ENCODE measurements at regions not wholly inside any gene's neighbourhood (a gene's known extent, or its start where the extent isn't known, plus 50 kb on each side); places are given as distances from the start of the nearest gene placed in this dataset.
"Not testable (repeated sequence)": the region's sequence is repeated elsewhere in the genome, so short reads cannot be mapped to it uniquely, and the experiment has no call there.

GRCh38 chr2:131614539-131614938 is 86.9 kb downstream of the CCDC74A start:
- not testable (repeated sequence) for H3K4me1 ChIP-seq (ENCODE audit: insufficient read depth, low read length); H3K36me3 ChIP-seq (ENCODE audit: insufficient read depth, low read length); H4K20me1 ChIP-seq (ENCODE audit: insufficient read depth, low read length); H3K4me3 ChIP-seq (ENCODE audit: low read depth in 1 of 2, low read length in 2 of 2); ATAC-seq (ENCODE audit: insufficient read depth, low read depth); DNase-seq; H3K4me2 ChIP-seq (ENCODE audit: insufficient read depth, low read length); H3K9me3 ChIP-seq (ENCODE audit: insufficient read depth, low read length, severe bottlenecking); H3K27me3 ChIP-seq (ENCODE audit: insufficient read depth, low read length, poor library complexity); H3K9ac ChIP-seq (ENCODE audit: low read depth, low read length); H2AFZ ChIP-seq (ENCODE audit: low read depth, low read length); H3K79me2 ChIP-seq (ENCODE audit: insufficient read depth, low read length); H3K27ac ChIP-seq (ENCODE audit: low read length)

GRCh38 chr2:131618320-131618719 is 90.6 kb downstream of the CCDC74A start:
- not testable (repeated sequence) for H3K36me3 ChIP-seq (ENCODE audit: insufficient read depth, low read length); H3K4me2 ChIP-seq (ENCODE audit: insufficient read depth, low read length); ATAC-seq (ENCODE audit: insufficient read depth, low read depth); H3K27ac ChIP-seq (ENCODE audit: low read length); H2AFZ ChIP-seq (ENCODE audit: low read depth, low read length); H3K79me2 ChIP-seq (ENCODE audit: insufficient read depth, low read length); H3K9me3 ChIP-seq (ENCODE audit: insufficient read depth, low read length, severe bottlenecking); DNase-seq; H4K20me1 ChIP-seq (ENCODE audit: insufficient read depth, low read length); H3K4me1 ChIP-seq (ENCODE audit: insufficient read depth, low read length); H3K9ac ChIP-seq (ENCODE audit: low read depth, low read length); H3K4me3 ChIP-seq (ENCODE audit: low read depth in 1 of 2, low read length in 2 of 2); H3K27me3 ChIP-seq (ENCODE audit: insufficient read depth, low read length, poor library complexity)

DNA sequence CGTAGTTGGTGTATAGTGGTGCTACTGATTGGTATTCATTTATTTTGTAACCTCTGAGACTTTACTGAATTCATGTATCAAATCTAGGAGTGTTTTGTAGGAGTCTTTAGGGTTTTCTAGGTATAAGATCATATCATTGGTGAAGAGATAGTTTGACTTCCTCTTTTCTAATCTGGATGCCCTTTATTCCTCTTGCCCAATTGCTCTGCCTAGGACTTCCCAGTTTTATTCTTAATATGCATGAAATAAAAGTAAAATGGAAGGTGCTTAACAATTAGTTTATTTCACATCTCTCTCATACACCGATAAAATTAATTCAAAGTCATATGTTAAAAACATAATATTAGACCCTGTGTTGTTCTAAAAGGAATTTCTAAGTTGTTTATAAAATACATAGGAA is 95.2 kb downstream of the CCDC74A start:
- H2AFZ ChIP-seq (ENCODE audit: low read depth, low read length); H3K36me3 ChIP-seq (ENCODE audit: insufficient read depth, low read length); H3K27me3 ChIP-seq (ENCODE audit: insufficient read depth, low read length, poor library complexity); H3K27ac ChIP-seq (ENCODE audit: low read length); H3K4me3 ChIP-seq (ENCODE audit: low read depth in 1 of 2, low read length in 2 of 2); H4K20me1 ChIP-seq (ENCODE audit: insufficient read depth, low read length); ATAC-seq (ENCODE audit: insufficient read depth, low read depth); DNase-seq; H3K4me2 ChIP-seq (ENCODE audit: insufficient read depth, low read length); H3K4me1 ChIP-seq (ENCODE audit: insufficient read depth, low read length); H3K79me2 ChIP-seq (ENCODE audit: insufficient read depth, low read length); H3K9ac ChIP-seq (ENCODE audit: low read depth, low read length); H3K9me3 ChIP-seq (ENCODE audit: insufficient read depth, low read length, severe bottlenecking): not testable (repeated sequence)

DNA sequence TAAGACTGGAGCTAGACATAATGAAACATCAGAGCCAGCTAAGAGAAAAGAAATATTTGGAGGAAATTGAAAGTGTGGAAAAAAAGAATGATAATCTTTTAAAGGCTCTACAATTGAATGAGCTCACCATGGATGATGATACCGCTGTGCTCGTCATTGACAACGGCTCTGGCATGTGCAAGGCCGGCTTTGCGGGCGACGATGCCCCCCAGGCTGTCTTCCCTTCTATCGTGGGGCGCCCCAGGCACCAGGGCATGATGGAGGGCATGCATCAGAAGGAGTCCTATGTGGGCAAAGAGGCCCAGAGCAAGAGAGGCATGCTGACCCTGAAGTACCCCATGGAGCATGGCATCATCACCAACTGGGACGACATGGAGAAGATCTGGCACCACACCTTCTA is 98.3 kb downstream of the CCDC74A start:
- ATAC-seq (ENCODE audit: insufficient read depth, low read depth): not testable (repeated sequence)

GRCh38 chr2:131626565-131626964 is 98.9 kb downstream of the CCDC74A start:
- H3K4me2 ChIP-seq (ENCODE audit: insufficient read depth, low read length); H4K20me1 ChIP-seq (ENCODE audit: insufficient read depth, low read length); ATAC-seq (ENCODE audit: insufficient read depth, low read depth); H3K4me3 ChIP-seq (ENCODE audit: low read depth in 1 of 2, low read length in 2 of 2); H3K27ac ChIP-seq (ENCODE audit: low read length); H3K9me3 ChIP-seq (ENCODE audit: insufficient read depth, low read length, severe bottlenecking); H3K36me3 ChIP-seq (ENCODE audit: insufficient read depth, low read length); H2AFZ ChIP-seq (ENCODE audit: low read depth, low read length); DNase-seq; H3K79me2 ChIP-seq (ENCODE audit: insufficient read depth, low read length); H3K27me3 ChIP-seq (ENCODE audit: insufficient read depth, low read length, poor library complexity); H3K4me1 ChIP-seq (ENCODE audit: insufficient read depth, low read length); H3K9ac ChIP-seq (ENCODE audit: low read depth, low read length): not testable (repeated sequence)

More for the DNA sequence above, 98.3 kb downstream of the CCDC74A start:
- H3K27ac ChIP-seq (ENCODE audit: low read length); H3K9ac ChIP-seq (ENCODE audit: low read depth, low read length); H3K36me3 ChIP-seq (ENCODE audit: insufficient read depth, low read length); H3K4me3 ChIP-seq (ENCODE audit: low read depth in 1 of 2, low read length in 2 of 2); H3K27me3 ChIP-seq (ENCODE audit: insufficient read depth, low read length, poor library complexity); DNase-seq; H2AFZ ChIP-seq (ENCODE audit: low read depth, low read length); H3K9me3 ChIP-seq (ENCODE audit: insufficient read depth, low read length, severe bottlenecking); H3K4me1 ChIP-seq (ENCODE audit: insufficient read depth, low read length); H3K4me2 ChIP-seq (ENCODE audit: insufficient read depth, low read length); H3K79me2 ChIP-seq (ENCODE audit: insufficient read depth, low read length); H4K20me1 ChIP-seq (ENCODE audit: insufficient read depth, low read length): not testable (repeated sequence)

GRCh38 chr2:131627777-131628176 is 100.1 kb downstream of the CCDC74A start:
- H3K9ac ChIP-seq (ENCODE audit: low read depth, low read length); H3K27me3 ChIP-seq (ENCODE audit: insufficient read depth, low read length, poor library complexity); H3K79me2 ChIP-seq (ENCODE audit: insufficient read depth, low read length); H3K9me3 ChIP-seq (ENCODE audit: insufficient read depth, low read length, severe bottlenecking); DNase-seq; H3K36me3 ChIP-seq (ENCODE audit: insufficient read depth, low read length); H3K27ac ChIP-seq (ENCODE audit: low read length); H4K20me1 ChIP-seq (ENCODE audit: insufficient read depth, low read length); H3K4me1 ChIP-seq (ENCODE audit: insufficient read depth, low read length); H3K4me2 ChIP-seq (ENCODE audit: insufficient read depth, low read length); H2AFZ ChIP-seq (ENCODE audit: low read depth, low read length); H3K4me3 ChIP-seq (ENCODE audit: low read depth in 1 of 2, low read length in 2 of 2); ATAC-seq (ENCODE audit: insufficient read depth, low read depth): not testable (repeated sequence)

- not testable (repeated sequence) for H4K20me1 ChIP-seq (ENCODE audit: insufficient read depth, low read length); H3K9ac ChIP-seq (ENCODE audit: low read depth, low read length); H3K27ac ChIP-seq (ENCODE audit: low read length); H3K4me2 ChIP-seq (ENCODE audit: insufficient read depth, low read length); H3K4me1 ChIP-seq (ENCODE audit: insufficient read depth, low read length); H3K79me2 ChIP-seq (ENCODE audit: insufficient read depth, low read length); H2AFZ ChIP-seq (ENCODE audit: low read depth, low read length); H3K9me3 ChIP-seq (ENCODE audit: insufficient read depth, low read length, severe bottlenecking); H3K4me3 ChIP-seq (ENCODE audit: low read depth in 1 of 2, low read length in 2 of 2); ATAC-seq (ENCODE audit: insufficient read depth, low read depth); H3K36me3 ChIP-seq (ENCODE audit: insufficient read depth, low read length); DNase-seq; H3K27me3 ChIP-seq (ENCODE audit: insufficient read depth, low read length, poor library complexity)
Observed at GRCh38 chr2:131631648-131632047, 104.0 kb downstream of the CCDC74A start.

DNA sequence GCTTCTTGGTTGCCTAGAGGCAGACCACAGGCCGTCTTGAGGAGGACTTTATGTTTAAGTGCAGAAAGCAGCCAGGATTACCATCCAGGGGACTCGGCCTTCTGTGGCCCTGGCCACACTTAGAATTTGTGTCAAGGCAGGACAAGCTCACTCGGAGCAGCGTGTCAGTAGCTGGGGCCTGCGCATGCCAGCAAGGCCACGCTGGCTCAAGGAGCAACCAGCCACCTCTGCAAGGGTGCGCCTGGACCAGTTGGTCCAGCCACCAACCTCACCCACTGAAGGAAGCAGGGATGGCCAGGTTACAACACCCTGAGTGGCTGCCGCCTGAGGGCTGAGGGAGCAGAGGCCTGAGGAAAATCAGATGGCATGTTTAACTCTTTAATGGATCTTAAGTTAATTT is 105.7 kb downstream of the CCDC74A start:
- not testable (repeated sequence) for ATAC-seq (ENCODE audit: insufficient read depth, low read depth); H3K9ac ChIP-seq (ENCODE audit: low read depth, low read length); H3K27me3 ChIP-seq (ENCODE audit: insufficient read depth, low read length, poor library complexity); H3K36me3 ChIP-seq (ENCODE audit: insufficient read depth, low read length); H2AFZ ChIP-seq (ENCODE audit: low read depth, low read length); H3K4me2 ChIP-seq (ENCODE audit: insufficient read depth, low read length); H3K4me1 ChIP-seq (ENCODE audit: insufficient read depth, low read length); H3K9me3 ChIP-seq (ENCODE audit: insufficient read depth, low read length, severe bottlenecking); H4K20me1 ChIP-seq (ENCODE audit: insufficient read depth, low read length); H3K4me3 ChIP-seq (ENCODE audit: low read depth in 1 of 2, low read length in 2 of 2); DNase-seq; H3K27ac ChIP-seq (ENCODE audit: low read length); H3K79me2 ChIP-seq (ENCODE audit: insufficient read depth, low read length)

All from DND-41 (cell line).